ENCODE measurements at regions not wholly inside any gene's neighbourhood (a gene's known extent, or its start where the extent isn't known, plus 50 kb on each side); places are given as distances from the start of the nearest gene placed in this dataset.
"Not testable (repeated sequence)": the region's sequence is repeated elsewhere in the genome, so short reads cannot be mapped to it uniquely, and the experiment has no call there.

GRCh38 chr21:14058566-14058965 lies 152.2 kb downstream of the LIPI start:
- no peak overlapping the region for H3K4me3 Mint-ChIP-seq
- peaks cover 1% of the 10 kb centered on the region for H3K36me3 Mint-ChIP-seq
- H3K4me1 Mint-ChIP-seq = no peaks in the 10 kb centered on the region
- H3K27me3 Mint-ChIP-seq = no peaks in the 10 kb centered on the region
- H3K9me3 Mint-ChIP-seq = no peaks in the 10 kb centered on the region
- no peak overlapping the region for H3K27ac Mint-ChIP-seq

DNA sequence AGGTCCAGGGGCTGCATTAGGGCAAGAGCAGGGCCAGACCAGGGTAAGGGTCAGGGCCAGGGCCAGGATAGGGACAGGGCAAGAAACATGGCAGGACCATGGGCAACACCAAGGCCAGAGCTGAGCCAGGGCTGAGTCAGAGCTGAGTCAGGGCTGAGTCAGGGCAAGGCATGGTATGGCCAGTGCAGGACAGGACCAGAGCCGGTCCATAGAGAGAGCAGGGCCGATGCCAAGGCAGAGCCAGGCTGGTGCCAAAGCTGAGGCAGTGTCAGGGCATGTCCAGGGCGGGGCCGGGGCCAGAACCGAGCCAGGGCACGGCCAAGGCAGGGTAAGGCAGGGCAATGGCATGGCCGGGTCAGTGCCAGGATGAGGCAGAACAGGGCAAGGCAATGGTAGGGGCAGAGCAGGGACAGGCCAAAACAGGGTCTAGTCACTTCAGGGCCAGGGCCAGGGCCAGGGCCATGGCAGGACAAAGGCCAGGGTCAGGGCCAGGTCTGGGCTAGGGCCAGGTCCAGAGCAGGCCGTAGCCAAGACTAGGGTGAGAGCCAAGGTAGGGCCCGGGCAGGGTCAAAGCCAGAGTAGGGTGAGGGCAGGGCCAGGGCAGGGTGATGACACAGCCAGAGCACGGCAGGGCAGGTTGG lies 152.8 kb downstream of the LIPI start:
- H3K9me3 Mint-ChIP-seq, H3K4me1 Mint-ChIP-seq, H3K27ac Mint-ChIP-seq, H3K36me3 Mint-ChIP-seq, H3K27me3 Mint-ChIP-seq, H3K4me3 Mint-ChIP-seq: not testable (repeated sequence)

- no peaks in the 10 kb centered on the region for H3K27me3 Mint-ChIP-seq
- no peak overlapping the region for H3K4me3 Mint-ChIP-seq
- no peak overlapping the region for H3K27ac Mint-ChIP-seq
- no peaks in the 10 kb centered on the region for H3K9me3 Mint-ChIP-seq
- H3K36me3 Mint-ChIP-seq = peaks cover 1% of the 10 kb centered on the region
- no peaks in the 10 kb centered on the region for H3K4me1 Mint-ChIP-seq
These were observed 153.4 kb downstream of the LIPI start for GRCh38 chr21:14057313-14057712.

GRCh38 chr21:14056771-14057191 lies 154.0 kb downstream of the LIPI start:
- Mint-ChIP-seq H3K4me1 (no peaks in the 10 kb centered on the region), H3K27me3 (no peaks in the 10 kb centered on the region), H3K4me3 (no peak overlapping the region), H3K9me3 (no peaks in the 10 kb centered on the region), H3K36me3 (peaks cover 1% of the 10 kb centered on the region), H3K27ac (no peak overlapping the region)

DNA sequence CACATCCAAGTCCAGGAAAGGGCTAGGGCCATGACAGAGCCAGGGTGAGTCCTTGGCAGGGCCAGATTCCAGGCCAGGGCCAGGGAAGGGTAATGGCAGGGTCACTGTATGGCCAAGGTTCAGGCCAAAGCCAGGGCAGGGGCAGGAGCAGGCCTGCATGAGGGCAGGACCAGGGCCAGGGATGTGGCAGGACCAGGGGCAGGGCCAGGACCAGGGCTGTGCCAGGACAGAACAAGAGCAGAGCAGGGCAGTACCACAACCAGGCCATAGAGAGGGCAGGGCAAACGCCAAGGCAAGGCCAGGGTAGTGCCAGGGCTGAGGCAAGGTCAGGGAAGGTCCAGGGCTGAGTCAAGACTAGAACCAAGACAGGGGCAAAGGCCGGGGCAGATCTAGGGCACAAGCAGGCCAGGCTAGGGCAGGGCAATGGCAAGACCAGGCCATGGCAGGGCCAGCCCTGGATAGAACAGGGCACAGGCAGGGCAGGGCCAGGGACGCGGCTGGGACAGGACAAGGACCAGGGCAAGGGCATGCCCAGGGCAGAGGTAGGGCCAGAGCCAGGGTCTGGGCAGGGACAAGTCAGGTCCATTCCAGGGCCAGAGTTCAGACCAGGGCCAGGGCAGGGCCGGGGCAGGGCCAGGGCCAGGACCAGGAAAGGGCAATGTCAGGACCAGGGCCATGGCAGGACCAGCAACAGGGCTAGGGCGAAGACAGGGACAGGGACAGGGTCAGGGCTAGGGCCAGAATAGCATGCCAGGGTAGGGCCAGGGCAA lies 154.8 kb downstream of the LIPI start:
- H3K4me3 Mint-ChIP-seq, H3K27ac Mint-ChIP-seq, H3K4me1 Mint-ChIP-seq, H3K9me3 Mint-ChIP-seq, H3K36me3 Mint-ChIP-seq, H3K27me3 Mint-ChIP-seq: not testable (repeated sequence)

DNA sequence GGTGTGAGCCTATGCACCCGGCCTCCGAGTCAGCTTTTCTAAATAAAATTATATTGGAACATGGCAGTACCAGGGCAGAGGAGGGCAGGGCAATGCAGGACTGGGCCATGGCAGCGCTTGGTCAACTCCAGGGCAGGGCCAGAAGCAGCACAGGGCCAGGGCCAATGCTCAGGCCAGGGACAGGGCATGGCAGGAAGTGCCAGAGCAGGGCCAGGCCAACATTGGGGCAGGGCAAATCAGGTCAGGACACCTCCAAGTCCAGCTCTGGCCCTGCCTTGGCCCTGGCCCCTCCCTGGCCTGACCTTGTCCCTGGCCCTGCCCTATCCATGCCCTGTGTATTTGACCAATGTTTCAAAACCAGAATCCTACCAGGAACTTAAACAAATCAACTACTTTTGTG lies 156.1 kb downstream of the LIPI start:
- Mint-ChIP-seq H3K36me3 (peaks cover 1% of the 10 kb centered on the region), H3K4me3 (no peak overlapping the region), H3K9me3 (no peaks in the 10 kb centered on the region), H3K27me3 (no peaks in the 10 kb centered on the region), H3K27ac (no peak overlapping the region), H3K4me1 (no peaks in the 10 kb centered on the region)

- Mint-ChIP-seq H3K9me3 (no peaks in the 10 kb centered on the region), H3K27me3 (no peaks in the 10 kb centered on the region), H3K4me3 (no peak overlapping the region), H3K4me1 (no peaks in the 10 kb centered on the region), H3K36me3 (peaks cover 3% of the 10 kb centered on the region), H3K27ac (no peak overlapping the region)
These were observed 160.6 kb downstream of the LIPI start for GRCh38 chr21:14050121-14050520.

DNA sequence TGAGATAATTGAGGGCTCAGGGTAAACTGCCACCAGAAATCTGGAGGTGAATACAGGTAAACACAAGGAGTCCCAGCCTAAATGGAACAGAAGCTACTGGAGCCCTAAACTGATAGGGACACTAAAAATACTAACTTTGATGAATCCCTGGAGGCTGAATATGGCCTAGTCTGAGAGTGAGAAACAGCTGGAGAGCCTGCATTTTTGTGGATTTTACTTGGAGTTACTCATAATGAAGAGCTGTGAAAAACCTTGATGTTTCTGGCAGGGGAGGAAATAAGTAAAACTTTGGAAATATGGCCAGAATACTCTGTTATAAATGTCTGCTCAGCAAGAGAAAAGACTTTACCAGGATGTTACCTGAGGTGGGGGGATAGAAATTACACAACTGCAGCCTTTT lies 164.4 kb downstream of the LIPI start:
- Mint-ChIP-seq H3K27me3 (no peaks in the 10 kb centered on the region), H3K27ac (no peak overlapping the region), H3K36me3 (peaks cover 4% of the 10 kb centered on the region), H3K4me1 (no peaks in the 10 kb centered on the region), H3K9me3 (no peaks in the 10 kb centered on the region), H3K4me3 (no peak overlapping the region)

GRCh38 chr21:14040386-14040785 lies 170.4 kb downstream of the LIPI start:
- H3K27ac Mint-ChIP-seq = no peak overlapping the region

DNA sequence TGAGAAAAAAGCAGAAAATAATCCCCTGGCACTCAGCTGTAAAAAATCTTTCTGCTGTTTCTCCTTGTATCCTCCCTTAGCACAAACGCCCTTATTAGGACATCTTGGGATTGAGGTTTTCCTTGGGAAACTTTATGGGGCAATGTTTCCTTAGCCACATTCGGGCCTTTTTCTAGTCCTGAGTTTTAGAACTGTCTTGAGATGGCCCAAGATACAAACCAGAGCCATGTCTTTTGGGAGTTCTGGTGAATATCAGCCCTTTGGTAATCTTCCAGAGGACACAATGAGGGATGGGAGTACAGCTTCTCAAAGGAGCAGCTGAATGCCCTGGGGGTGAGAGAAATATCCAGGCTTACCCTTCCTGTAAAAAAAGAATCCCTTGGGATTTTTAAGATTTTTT lies 182.1 kb downstream of the LIPI start:
- not testable (repeated sequence) for H3K27ac Mint-ChIP-seq, H3K36me3 Mint-ChIP-seq, H3K27me3 Mint-ChIP-seq, H3K9me3 Mint-ChIP-seq
- Mint-ChIP-seq H3K4me3 (peak overlapping the region; percentile 72), H3K4me1 (peaks cover 13% of the 10 kb centered on the region)

More at GRCh38 chr21:14040386-14040785, 170.4 kb downstream of the LIPI start:
- Mint-ChIP-seq H3K27me3 (no peaks in the 10 kb centered on the region), H3K36me3 (peaks cover 2% of the 10 kb centered on the region), H3K4me3 (no peak overlapping the region), H3K9me3 (no peaks in the 10 kb centered on the region), H3K4me1 (no peaks in the 10 kb centered on the region)

- not testable (repeated sequence) for H3K36me3 Mint-ChIP-seq, H3K9me3 Mint-ChIP-seq, H3K27ac Mint-ChIP-seq, H3K27me3 Mint-ChIP-seq
- Mint-ChIP-seq H3K4me3 (peak overlapping the region; percentile 87), H3K4me1 (peaks cover 13% of the 10 kb centered on the region)
These were observed 183.4 kb downstream of the LIPI start for GRCh38 chr21:14027235-14027869.

DNA sequence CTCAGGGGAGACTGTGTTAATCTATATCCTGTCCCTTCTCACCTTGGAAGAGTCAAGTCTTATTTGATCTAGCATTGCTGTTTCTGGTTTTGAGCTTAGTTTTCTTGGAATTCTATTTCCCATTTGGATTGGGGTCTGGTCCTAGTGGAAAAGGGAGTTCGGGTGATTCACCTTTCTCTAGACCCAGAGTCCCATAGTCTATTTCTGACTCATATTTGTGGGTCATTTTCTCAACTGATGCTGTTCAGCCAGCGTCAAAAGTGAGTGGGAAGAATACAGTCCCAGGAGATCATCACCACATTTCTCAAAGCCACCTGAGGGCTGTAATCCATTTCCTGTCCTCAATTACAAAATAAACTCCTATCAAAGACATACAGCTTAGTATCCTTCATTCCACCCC lies 190.6 kb downstream of the LIPI start:
- H3K36me3 Mint-ChIP-seq, H3K27me3 Mint-ChIP-seq, H3K9me3 Mint-ChIP-seq, H3K27ac Mint-ChIP-seq, H3K4me3 Mint-ChIP-seq, H3K4me1 Mint-ChIP-seq: not testable (repeated sequence)

DNA sequence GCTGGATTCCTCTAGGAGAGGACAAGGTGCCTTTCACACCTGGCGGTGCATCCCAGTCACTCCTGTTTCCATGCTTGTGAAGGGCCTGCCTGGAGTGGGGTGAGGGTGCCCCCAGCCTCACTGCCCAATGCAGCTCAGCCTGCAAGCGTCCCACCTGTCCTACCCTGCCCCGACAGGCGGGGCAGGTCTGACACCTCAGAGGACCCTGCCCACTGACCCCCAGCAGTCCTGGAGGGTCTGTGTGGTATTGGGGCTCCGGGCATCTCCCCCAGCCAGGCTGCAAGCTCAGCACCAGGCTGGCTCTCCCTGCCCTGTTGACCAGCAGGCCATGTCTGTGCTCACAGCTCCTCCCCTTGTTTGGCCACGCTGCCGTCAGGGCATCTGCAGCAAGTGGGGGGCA lies 194.9 kb downstream of the LIPI start:
- not testable (repeated sequence) for H3K27me3 Mint-ChIP-seq, H3K9me3 Mint-ChIP-seq, H3K36me3 Mint-ChIP-seq, H3K4me1 Mint-ChIP-seq, H3K27ac Mint-ChIP-seq, H3K4me3 Mint-ChIP-seq

DNA sequence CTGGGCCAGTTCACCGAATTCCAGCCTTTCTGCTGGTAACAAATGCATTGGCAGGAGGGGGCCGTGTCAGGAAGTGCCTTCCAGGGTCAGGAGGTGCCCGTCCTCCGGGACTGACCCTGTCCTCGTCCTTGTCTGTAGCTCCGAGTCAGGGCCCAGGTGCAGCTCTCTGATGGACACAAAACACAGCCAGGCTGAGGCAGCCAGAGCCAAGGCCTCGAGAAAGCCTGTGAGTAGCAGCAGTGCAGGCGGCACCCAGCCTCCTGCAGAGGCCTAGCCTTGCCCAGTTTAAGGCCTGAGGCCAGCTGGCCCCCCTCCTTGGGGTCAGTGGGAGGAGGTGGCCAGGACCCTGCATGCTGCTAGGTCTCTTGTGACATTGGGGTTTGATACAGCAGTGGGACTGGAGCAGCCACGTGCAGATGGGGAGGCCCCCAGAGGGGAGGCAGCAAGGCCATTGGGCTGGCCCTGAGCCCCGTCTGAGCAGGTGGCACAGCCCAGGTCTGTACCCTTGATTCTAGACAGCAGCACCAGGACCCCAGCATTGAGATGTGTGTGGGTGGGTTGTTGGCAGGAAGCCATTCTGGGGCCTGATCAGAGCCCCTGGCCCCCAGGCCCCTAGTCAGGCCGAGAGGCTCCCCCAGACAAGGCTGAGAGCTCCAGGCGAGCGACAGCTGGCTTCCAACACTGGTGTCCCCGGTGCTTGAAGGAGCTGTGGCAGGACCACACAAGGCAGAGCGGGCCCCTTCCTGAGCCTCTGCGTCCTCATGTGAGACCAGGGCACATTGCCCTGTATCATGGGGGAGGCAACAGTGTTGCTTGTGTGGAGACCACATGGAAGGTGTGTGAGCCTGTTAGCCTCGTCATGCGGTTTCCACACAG lies 196.9 kb downstream of the LIPI start:
- not testable (repeated sequence) for H3K36me3 Mint-ChIP-seq

GRCh38 chr21:14013056-14013603 lies 197.6 kb downstream of the LIPI start:
- H3K27ac Mint-ChIP-seq = no peak overlapping the region
- H3K36me3 Mint-ChIP-seq = no peaks in the 10 kb centered on the region
- no peak overlapping the region for H3K4me3 Mint-ChIP-seq
- no peaks in the 10 kb centered on the region for H3K27me3 Mint-ChIP-seq
- no peaks in the 10 kb centered on the region for H3K9me3 Mint-ChIP-seq
- H3K4me1 Mint-ChIP-seq = no peaks in the 10 kb centered on the region

More for the DNA sequence above, 196.9 kb downstream of the LIPI start:
- H3K4me1 Mint-ChIP-seq, H3K27ac Mint-ChIP-seq, H3K9me3 Mint-ChIP-seq, H3K4me3 Mint-ChIP-seq, H3K27me3 Mint-ChIP-seq: not testable (repeated sequence)
